ENCODE measurements at regions not wholly inside any gene's neighbourhood (a gene's known extent, or its start where the extent isn't known, plus 50 kb on each side); places are given as distances from the start of the nearest gene placed in this dataset.

GRCh38 chr3:73213896-73214295 is 152.4 kb downstream of the EBLN2 start:
- TF ChIP-seq, protein P1, sequence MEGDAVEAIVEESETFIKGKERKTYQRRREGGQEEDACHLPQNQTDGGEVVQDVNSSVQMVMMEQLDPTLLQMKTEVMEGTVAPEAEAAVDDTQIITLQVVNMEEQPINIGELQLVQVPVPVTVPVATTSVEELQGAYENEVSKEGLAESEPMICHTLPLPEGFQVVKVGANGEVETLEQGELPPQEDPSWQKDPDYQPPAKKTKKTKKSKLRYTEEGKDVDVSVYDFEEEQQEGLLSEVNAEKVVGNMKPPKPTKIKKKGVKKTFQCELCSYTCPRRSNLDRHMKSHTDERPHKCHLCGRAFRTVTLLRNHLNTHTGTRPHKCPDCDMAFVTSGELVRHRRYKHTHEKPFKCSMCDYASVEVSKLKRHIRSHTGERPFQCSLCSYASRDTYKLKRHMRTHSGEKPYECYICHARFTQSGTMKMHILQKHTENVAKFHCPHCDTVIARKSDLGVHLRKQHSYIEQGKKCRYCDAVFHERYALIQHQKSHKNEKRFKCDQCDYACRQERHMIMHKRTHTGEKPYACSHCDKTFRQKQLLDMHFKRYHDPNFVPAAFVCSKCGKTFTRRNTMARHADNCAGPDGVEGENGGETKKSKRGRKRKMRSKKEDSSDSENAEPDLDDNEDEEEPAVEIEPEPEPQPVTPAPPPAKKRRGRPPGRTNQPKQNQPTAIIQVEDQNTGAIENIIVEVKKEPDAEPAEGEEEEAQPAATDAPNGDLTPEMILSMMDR (IDR thresholded peaks at IDR 0.05): no peak
- TF ChIP-seq POLR2A (IDR thresholded peaks at IDR 0.05): no peak
